RPMI7951 (cell line): ENCODE measurements at regions not wholly inside any gene's neighbourhood (a gene's known extent, or its start where the extent isn't known, plus 50 kb on each side); places are given as distances from the start of the nearest gene placed in this dataset.
"Not testable (repeated sequence)": the region's sequence is repeated elsewhere in the genome, so short reads cannot be mapped to it uniquely, and the experiment has no call there.

Source experiments
- DNase-seq: peaks from one replicate; pipeline ENCODE4 v3.0.0-alpha.2; 2012; ENCODE audit warnings: low read depth

DNA sequence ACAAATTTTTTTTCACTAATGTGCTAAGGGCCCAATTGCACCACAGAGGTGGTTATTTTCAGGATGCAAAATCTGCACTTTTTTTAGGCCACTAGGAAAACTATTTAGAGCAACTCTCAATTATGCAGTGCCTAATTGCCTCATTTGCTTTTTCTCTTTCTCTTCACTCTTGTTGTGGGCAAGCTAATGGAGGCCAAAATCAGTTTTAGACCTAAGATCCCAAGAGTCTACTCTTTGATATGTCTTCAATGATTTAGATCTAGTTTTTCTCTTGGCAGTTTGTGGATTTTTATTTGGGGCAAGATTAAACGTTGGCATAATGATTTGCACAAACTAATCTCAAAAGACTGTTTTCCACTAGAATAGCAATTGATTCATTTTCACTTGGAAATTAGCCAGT, 1996.9 kb downstream of the LRRC4C start:
- DNase-seq: no peak

DNA sequence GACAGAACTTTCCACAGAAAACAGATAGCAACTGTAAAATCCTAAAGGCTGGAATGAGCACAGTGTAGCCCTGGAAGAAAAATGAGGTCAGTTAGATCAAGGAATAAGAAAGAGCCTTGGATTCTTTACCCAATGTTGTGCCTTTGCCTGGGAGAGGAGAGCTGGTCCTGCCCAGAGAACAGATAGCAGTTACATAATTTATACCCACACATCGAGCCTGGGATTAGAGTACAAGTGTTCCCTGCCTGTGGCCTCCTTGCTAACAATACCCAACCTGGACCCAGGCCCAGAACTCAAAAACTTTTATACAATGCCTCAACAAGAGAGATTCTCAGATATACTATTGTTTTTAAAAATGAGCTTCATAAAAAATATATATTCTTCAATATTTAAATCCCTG, 1998.4 kb downstream of the LRRC4C start:
- no peak for DNase-seq

DNA sequence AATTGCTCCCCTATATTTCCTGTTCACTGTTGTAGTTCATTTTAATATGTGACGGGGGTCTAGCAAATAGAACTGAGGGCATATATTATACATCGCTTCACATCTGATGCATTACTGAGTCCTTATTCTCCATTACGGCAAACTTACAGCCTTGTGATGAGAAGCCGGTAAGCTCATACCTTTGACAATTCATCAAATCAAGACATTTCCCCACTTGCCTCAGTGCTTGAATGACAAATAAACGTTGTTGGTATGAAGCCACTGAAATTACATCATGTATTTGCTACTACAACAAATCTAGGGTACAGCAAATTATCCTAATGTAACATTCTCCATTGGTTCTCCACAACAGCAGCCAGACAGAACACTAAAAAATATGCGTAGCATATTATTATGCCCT, 1999.8 kb downstream of the LRRC4C start:
- DNase-seq: no peak

DNA sequence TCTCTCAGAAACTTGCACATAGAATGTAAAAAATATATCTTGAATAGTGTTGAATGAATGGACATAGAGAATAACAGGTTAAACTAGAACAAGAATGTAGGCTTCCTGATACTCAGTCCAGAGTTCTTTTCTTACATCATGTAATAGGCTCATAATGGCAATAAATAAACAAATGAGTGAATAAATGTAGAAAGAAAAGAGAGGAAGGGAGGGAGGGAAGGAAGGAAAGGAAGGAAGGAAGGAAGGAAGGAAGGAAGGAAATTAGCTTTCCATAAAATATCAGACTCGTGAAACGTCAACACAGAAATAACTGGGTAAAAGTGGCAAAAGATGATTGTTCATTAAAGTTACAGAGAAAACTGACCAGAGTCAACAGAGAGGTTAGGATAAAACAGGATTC, 2001.0 kb downstream of the LRRC4C start:
- DNase-seq: no peak

DNA sequence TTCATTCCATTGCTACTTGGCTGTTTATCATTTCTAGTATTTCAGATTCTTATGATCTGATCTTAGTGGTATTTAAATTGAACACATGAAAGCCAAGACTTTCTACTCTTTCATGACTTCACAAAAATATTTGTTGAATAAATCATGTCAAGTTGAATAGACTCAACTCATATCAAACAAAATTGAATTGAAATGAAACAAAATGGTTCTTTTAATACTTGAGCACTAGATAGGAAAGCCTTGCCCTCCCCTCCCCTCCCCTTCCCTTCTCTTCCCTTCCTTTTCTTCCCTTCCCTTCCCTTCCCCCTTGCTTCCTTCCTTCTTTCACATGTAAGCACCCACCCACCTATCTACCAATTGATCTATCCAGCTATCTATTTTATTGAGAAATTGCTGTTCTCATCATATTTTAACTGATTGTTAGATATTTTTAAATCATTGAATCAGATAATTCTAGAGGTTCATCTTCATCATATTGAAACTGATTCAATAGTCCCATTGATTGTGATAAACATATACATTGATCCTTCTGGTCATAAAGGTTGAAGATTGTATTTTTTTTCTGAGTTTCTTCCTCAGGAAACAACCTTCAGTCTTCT, 2015.9 kb downstream of the LRRC4C start:
- no peak for DNase-seq

DNA sequence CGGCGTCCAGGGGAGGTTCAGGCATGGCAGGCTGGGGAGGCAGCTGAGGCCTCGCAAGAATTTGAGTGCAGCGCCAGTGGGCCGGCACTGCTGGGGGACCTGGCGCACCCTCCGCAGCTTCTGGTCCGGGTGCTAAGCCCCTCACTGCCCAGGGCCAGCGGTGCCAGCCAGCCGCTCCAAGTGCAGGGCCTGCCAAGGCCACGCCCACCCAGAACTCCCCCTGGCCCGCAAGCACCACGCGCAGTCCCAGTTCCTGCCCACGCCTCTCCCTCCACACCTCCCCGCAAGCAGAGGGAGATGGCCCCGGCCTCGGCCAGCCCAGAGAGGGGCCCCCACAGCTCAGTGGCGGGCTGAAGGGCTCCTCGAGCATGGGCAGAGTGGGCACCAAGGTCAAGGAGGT, 2017.3 kb downstream of the LRRC4C start:
- no peak for DNase-seq

DNA sequence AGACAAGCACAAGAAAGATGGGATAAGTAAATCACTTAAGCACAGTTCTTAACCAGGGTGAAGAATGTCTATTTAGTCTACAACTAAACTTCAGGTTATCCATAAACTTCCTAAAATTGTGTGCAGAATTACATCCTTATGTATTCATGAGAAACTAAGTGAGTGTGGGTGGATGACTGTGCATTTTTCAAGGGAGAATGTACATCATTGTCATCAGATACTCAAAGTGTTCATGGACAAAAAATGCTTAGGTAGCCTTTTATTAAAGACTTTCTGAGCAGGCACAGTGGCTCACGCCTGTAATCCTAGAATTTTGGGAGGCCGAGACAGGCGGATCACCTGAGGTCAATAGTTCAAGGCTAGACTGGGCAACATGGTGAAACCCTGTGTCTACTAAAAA, 2023.8 kb downstream of the LRRC4C start:
- no peak for DNase-seq

DNA sequence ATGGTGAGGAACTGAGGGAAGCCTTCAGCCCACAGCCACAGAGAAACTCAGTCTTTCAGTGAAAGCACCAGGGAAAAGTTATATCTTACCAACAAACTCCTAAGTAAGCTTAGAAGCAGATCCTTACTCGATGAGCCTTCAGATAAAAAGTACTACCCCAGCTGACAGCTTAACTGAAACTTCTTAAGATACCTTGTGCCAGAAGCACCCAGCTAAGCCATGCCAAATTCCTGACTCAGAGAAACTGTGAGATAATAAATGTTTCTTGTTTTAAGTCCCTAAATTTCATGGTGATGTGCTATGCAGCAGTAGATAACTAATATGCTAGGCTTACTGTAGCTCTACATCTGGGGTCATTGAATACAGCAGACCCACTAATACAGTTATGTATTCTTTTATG, 2025.0 kb downstream of the LRRC4C start:
- no peak for DNase-seq

DNA sequence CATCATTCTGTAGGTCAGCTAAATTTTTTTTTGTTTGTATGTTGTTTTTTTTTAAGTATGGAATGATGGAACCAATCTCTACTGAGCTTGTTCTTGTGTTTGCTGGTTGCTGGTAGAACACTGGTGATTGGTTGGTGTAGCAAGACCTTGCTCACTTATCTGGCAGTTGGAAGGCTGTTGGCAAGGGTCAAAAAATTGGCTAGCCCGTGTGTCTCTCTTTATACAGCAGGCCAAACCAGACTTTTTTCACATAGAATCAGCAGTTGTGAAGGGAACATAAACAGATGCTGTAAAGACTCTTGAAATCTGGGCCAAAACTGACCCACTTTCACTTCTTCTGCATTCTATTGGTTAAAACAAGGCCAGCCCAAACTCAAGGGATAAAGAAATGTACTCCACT, 2026.5 kb downstream of the LRRC4C start:
- no peak for DNase-seq

DNA sequence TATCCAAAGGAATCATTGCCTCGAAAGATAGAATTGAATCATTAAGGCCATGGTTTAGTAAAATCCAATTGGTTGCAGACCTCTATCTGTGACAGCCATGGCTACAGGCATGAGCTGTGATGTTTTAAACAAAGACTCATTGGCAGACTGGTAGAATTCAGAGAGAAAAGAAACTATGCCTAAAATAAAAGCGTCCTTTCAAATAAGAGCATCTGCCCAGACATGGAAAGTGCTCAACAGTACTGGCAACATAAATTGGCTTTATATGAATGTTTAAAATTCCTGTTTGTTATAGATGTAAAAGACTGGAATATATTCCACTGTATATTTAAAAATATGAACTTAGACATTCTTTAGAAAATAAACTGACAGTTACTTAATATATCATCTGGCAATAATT, 2034.2 kb downstream of the LRRC4C start:
- DNase-seq: no peak

DNA sequence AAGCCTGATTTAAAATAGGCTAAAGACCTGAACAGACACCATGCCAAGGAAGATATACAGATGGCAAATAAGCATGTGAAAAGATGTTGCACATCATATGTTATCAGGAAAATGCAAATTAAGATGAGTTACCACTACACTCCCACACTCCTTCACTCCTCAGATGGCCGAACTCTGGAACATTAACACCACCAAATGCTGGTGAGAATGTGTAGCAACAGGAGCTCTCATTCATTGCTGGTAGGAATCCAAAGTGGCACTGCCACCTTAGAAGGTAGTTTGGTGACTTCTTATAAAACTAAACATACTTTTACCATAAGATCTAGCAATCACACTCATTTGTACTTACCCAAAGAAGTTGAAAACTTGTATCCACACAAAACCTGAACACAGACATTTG, 2047.3 kb downstream of the LRRC4C start:
- no peak for DNase-seq

DNA sequence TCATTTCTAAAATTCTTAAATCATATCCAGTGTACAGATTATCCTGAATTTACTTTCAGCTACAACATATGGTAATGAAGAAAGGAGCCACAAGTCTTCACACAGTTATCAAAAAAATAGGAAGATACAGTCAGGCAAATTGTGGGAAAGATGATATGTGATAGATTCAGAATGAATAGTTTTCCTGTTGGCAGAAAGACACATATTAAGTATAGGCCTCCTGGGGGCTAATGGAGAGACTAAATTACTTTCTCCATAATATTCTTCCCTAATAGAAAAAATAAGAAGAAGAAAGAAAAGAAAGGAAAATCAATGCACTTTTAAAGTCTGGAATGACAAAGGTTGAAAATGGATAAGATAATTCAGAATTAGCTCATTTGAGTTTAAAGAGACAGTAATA, 2073.5 kb downstream of the LRRC4C start:
- no peak for DNase-seq

DNA sequence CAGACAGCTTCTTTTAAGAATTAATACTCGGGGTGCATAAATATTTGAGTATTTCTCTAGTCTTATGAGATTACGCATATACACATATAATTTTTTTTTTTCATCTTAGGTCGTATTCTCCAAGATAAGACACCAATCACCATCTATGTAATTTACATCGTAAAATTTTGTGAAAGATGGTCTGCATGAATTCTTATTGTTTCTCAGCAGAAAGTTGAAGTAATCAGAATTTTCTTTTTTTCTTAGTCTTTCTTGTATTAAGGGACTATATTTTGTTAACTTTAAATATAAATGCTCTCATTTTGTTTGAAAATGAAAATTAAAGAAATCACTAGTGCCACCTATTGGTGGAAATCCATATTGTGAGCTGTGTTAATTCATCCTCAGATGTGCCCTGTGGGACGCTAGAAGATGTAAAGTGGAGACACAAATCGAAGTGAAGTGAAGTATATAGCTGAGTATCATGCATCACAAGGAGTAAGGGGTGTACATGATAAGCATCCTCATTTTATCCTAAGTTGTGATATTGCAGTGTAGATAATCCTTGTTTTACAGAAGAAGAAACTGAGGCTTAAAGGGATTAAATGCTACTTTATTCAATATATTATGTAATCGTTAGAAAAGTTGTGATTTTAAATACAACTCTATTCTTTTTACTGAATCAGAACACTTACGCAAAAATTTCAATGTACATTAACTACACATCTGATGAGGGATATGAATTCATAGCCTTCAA, 2084.3 kb downstream of the LRRC4C start:
- DNase-seq: peak; percentile 12

DNA sequence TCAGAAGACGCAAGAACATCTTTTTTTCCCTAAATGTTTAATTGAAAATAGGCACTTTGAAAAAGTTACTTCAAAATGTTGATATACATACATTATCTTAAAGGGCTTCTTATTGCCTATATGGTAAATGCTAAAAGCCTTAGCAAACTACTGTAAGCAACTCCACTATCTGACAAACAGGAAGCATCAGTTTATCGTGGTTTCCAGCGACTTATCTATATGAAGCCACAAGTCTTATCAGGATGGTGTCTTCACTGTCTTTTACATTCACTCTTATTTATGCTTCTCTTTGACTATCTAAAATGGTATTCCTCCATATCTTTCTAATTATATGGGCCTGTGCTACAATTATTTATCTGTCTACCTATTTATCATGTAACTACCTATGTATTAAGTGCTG, 2091.9 kb downstream of the LRRC4C start:
- no peak for DNase-seq

DNA sequence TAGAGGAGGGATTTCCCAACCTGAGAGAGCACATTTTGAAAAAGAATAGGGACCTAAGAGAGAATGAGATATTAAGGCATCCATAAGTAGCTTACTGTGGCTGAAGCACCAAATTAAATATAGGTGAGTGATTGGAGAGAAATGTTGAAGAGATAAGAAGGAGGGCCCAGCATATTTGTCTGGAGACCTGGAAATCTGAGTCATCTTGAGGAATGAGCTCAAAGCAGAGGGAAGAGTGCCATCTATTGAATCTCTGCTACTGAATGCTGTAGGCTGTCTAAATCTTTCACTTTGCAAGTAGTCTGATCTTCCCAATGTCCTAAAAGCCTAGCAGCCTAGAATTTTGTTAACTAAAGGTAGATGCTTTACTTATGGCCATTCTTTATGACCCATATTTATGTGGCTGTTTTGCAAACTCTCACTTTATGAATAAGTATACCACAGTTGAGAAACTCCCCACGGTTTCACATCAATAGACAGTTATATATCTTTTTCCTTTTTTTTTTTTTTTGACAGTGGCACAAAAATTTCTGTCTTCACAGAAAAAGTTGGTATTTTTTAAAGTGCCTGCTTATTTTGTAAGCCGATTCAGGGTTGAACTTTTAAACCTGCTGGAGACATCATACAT, 2093.5 kb downstream of the LRRC4C start:
- peak; percentile 34 for DNase-seq

DNA sequence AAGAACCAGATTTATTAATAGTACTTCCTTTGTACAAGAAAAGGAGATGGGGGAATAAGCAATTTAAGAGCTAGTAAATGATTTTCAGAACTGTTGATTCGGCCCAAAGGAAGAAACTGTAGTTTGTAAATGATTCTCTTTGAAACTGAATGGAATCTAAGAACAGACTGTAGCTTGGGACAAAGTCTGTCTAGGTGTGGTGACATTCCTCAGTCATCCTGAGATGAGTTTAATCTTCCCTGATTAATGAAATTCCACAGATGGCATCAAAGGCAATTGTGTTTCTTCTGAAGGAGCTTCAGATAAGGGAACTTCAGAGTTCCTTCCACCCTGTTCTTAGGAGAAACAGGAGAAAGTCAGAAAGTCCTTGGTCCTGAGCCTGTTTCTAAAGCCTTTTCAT, 2095.9 kb downstream of the LRRC4C start:
- DNase-seq: no peak

DNA sequence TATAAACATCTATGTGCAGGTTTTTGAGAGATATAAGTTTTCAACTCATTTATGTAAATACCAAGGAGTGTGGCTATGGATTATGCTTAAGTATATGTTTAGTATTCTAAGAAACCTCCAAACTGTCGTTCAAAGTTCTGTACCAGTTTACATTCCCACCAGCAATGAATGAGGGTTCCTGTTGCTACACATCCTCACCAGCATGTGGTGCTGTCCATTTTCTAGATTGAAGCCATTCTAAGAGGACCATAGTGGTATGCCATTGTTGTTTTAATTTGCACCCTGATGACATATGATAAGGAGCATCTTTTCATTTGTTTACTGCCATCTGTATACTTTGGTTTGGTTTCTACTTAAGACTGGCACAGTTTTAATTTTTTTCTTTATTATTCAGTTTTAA, 2097.9 kb downstream of the LRRC4C start:
- no peak for DNase-seq

DNA sequence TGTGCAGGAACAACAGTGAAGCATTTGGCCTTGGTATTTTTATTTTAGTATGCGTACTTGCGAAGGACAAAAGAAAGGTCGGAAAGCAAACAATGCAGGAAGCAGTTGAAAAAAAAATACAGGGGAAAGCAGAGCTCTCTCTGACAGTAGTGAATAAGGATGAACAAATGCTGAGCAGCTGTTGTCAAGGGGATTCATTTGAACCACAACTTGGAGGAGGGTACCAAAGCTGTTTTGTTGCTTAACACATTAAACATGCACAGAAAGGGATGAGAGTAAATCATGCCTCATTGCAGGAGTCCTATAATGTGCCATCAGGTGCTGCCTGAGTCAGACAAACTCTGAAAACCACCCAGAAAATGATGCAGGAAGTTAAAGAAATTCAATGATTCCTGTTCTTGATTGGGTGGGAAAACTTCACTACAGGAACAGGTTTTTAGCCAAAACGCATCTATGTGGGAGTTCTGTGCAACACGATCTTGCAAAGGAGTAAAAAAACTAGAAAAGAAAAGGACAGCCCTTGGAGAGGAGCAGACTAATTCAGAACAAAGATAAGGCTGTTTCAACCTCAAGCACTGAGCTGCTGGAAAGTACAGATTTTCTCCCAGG, 2113.5 kb downstream of the LRRC4C start:
- DNase-seq: no peak

DNA sequence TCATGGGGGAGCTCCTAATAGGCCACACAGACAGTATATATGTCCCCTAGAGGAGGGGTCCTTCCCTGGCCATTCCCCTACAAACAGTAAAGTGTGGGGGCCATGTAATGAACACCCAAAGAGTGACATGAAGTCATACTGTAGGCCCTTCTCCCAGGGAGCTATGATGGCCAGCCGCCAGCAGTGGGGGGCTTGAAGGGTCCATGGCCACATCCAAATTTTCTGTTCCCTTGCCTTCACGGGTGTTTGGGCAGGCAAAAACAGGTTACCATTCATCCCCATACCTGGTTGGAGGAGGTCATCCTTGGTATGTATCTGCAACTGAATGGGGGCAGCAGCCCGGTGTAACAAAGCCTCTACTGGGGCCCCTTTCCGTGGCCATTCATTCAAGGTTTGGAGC, 2118.0 kb downstream of the LRRC4C start:
- no peak for DNase-seq

DNA sequence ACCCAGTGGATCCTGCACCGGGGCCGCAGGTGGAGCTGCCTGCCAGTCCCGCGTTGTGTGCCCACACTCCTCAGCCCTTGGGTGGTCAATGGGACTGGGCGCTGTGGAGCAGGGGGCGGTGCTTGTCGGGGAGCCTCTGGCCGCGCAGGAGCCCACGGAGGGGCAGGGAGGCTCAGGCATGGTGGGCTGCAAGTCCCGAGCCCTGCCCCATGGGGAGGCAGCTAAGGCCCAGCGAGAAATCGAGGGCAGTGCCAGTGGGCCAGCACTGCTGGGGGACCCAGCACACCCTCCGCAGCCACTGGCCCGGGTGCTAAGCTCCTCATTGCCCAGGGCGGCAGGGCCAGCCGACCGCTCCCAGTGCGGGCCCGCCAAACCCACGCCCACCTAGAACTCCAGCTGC, 2126.4 kb downstream of the LRRC4C start:
- not testable (repeated sequence) for DNase-seq

DNA sequence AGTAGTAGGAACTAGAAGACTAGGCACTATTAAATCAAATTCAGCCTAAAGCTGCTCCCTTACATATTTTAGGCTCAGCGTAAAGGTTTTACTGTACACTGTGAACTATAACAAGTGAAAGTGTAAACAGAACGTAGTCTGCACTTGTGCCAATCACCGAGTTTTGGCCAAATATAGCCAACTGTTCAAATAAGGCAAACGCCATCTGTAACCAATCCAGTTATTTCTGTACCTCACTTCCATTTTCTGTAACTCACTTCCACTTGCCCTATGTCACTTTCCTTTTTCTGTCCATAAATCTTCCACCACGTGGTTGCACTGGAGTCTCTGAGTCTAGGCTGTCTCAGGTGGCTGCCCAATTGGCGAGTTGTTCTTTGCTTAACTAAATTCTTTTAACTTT, 2132.2 kb downstream of the LRRC4C start:
- DNase-seq: no peak

DNA sequence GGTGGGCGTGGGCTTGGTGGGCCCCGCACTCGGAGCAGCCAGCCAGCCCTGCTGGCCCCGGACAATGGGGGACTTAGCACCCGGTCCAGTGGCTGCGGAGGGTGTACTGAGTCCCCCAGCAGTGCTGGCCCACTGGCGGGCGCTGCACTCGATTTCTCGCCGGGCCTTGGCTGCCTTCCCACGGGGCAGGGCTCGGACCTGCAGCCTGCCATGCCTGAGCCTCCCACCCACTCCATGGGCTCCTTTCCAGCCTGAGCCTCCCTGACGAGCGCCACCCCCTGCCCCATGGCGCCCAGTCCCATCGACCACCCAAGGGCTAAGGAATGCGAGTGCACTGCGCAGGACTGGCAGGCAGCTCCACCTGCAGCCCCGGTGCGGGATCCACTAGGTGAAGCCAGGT, 2147.6 kb downstream of the LRRC4C start:
- not testable (repeated sequence) for DNase-seq

DNA sequence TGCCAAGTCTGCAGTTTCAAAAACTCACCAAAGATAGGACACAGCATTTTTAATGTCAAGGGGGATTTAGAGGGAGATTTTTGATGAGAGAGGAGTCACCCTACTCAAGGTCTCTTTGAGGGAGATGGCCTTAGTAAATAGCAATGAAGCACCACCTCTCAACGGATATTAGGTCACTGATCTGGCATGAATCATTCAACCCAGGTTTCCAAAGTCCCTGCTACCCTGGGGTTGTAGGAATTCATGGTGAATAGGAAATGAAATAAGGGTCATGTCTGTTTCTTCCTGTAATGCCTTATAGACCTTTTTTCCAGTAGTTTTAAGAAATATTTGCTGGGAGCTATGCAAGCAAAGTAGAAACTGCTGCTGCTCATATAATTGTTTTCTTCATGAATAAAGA, 2154.9 kb downstream of the LRRC4C start:
- no peak for DNase-seq
